Activated T-helper 1 cell treated with anti-CD3 and anti-CD28 coated beads, Interleukin-2, amount 50 U/mL, for 16 hours (primary cell): ENCODE measurements at regions not wholly inside any gene's neighbourhood (a gene's known extent, or its start where the extent isn't known, plus 50 kb on each side); places are given as distances from the start of the nearest gene placed in this dataset.
"Not testable (repeated sequence)": the region's sequence is repeated elsewhere in the genome, so short reads cannot be mapped to it uniquely, and the experiment has no call there.

Source experiments
- DNase-seq, 2 donors: peaks; one replicate each; pipeline ENCODE4 v3.0.0-alpha.2; 2020; ENCODE audit warnings: low read depth in 1 of 2, low spot score in 1 of 2

- no peak for DNase-seq
These were observed 748.2 kb upstream of the SLITRK5 start for GRCh38 chr13:86922936-86923335.

GRCh38 chr13:86926916-86927315 lies 744.3 kb upstream of the SLITRK5 start:
- DNase-seq: not testable (repeated sequence)

- no peak for DNase-seq
These were observed 738.3 kb upstream of the SLITRK5 start for GRCh38 chr13:86932776-86933334.

GRCh38 chr13:86933676-86934075 lies 737.5 kb upstream of the SLITRK5 start:
- no peak for DNase-seq

- no peak for DNase-seq
These were observed 733.9 kb upstream of the SLITRK5 start for GRCh38 chr13:86937316-86937715.

GRCh38 chr13:86945584-86945983 lies 725.6 kb upstream of the SLITRK5 start:
- DNase-seq: no peak

- DNase-seq: no peak
These were observed 724.4 kb upstream of the SLITRK5 start for GRCh38 chr13:86946734-86947133.

- no peak for DNase-seq
These were observed 716.8 kb upstream of the SLITRK5 start for GRCh38 chr13:86954341-86954740.

- no peak for DNase-seq
These were observed 710.3 kb upstream of the SLITRK5 start for GRCh38 chr13:86960876-86961275.

GRCh38 chr13:86974251-86974994 lies 696.7 kb upstream of the SLITRK5 start:
- DNase-seq: no peak

- no peak for DNase-seq
These were observed 696.2 kb upstream of the SLITRK5 start for GRCh38 chr13:86974995-86975328.

GRCh38 chr13:86976521-86977324 lies 694.4 kb upstream of the SLITRK5 start:
- DNase-seq: no peak

- no peak for DNase-seq
These were observed 684.7 kb upstream of the SLITRK5 start for GRCh38 chr13:86986448-86986847.

GRCh38 chr13:86992251-86992650 lies 678.9 kb upstream of the SLITRK5 start:
- no peak for DNase-seq

GRCh38 chr13:87003265-87003664 lies 667.9 kb upstream of the SLITRK5 start:
- no peak for DNase-seq

GRCh38 chr13:87005511-87005910 lies 665.7 kb upstream of the SLITRK5 start:
- DNase-seq: no peak

GRCh38 chr13:87035526-87035925 lies 635.6 kb upstream of the SLITRK5 start:
- DNase-seq: no peak

- no peak for DNase-seq
These were observed 628.2 kb upstream of the SLITRK5 start for GRCh38 chr13:87042946-87043345.

GRCh38 chr13:87052731-87053130 lies 618.4 kb upstream of the SLITRK5 start:
- DNase-seq: no peak

GRCh38 chr13:87057807-87058520 lies 613.2 kb upstream of the SLITRK5 start:
- DNase-seq: no peak

- DNase-seq: no peak
These were observed 612.3 kb upstream of the SLITRK5 start for GRCh38 chr13:87058786-87059329.
